ENCODE measurements at regions not wholly inside any gene's neighbourhood (a gene's known extent, or its start where the extent isn't known, plus 50 kb on each side); places are given as distances from the start of the nearest gene placed in this dataset.

- no peak for TF ChIP-seq POLR2AphosphoS5 (IDR thresholded peaks at IDR 0.05; ENCODE audit: low read depth, low read length)
- TF ChIP-seq CTCF (IDR thresholded peaks at IDR 0.05), result no peak
- TF ChIP-seq MAX (IDR thresholded peaks at IDR 0.05; ENCODE audit: low read depth), result no peak
- no peak for TF ChIP-seq RAD21 (IDR thresholded peaks at IDR 0.05; ENCODE audit: low read length)
- TF ChIP-seq TAF1 (IDR thresholded peaks at IDR 0.05; ENCODE audit: borderline replicate concordance, low read depth, low read length), result no peak
- TF ChIP-seq MEF2A (IDR thresholded peaks at IDR 0.05; ENCODE audit: borderline replicate concordance, low read depth), result no peak
- TF ChIP-seq USF2 (IDR thresholded peaks at IDR 0.05; ENCODE audit: borderline replicate concordance, low read depth, low read length), result no peak
- no peak for TF ChIP-seq PBX3 (IDR thresholded peaks at IDR 0.05)
- TF ChIP-seq FOSL2 (IDR thresholded peaks at IDR 0.05; ENCODE audit: borderline replicate concordance, low read depth), result no peak
These were observed 300.1 kb downstream of the SPRY1 start for GRCh38 chr4:123696687-123697086.

All from SK-N-SH (cell line).